Stimulated activated CD4-positive, alpha-beta T cell treated with anti-CD3 and anti-CD28 coated beads, Interleukin-12 subunit alpha, Interleukin-12 subunit beta, amount 100 ng/mL, for 24 hours (primary cell): ENCODE measurements at regions not wholly inside any gene's neighbourhood (a gene's known extent, or its start where the extent isn't known, plus 50 kb on each side); places are given as distances from the start of the nearest gene placed in this dataset.

Experiments
- DNase-seq, 2 experiments: peaks; one replicate each; pipeline ENCODE4 v3.0.0-alpha.2; 2020; ENCODE audit warnings: low read depth in 2 of 2

GRCh38 chr4:98765771-98766170 is 107.4 kb upstream of the TSPAN5 start:
- no peak for DNase-seq

- no peak for DNase-seq
These were observed 99.8 kb upstream of the TSPAN5 start for GRCh38 chr4:98758182-98758581.

- DNase-seq = no peak
These were observed 96.3 kb upstream of the TSPAN5 start for GRCh38 chr4:98754736-98755135.

GRCh38 chr4:98749206-98749605 is 90.8 kb upstream of the TSPAN5 start:
- DNase-seq = no peak

GRCh38 chr4:98748609-98749008 is 90.2 kb upstream of the TSPAN5 start:
- DNase-seq = no peak

GRCh38 chr4:98747393-98748091 is 89.1 kb upstream of the TSPAN5 start:
- no peak for DNase-seq

GRCh38 chr4:98746936-98747335 is 88.5 kb upstream of the TSPAN5 start:
- no peak for DNase-seq

- no peak for DNase-seq
These were observed 88.1 kb upstream of the TSPAN5 start for GRCh38 chr4:98746530-98746929.

- DNase-seq = no peak
These were observed 87.0 kb upstream of the TSPAN5 start for GRCh38 chr4:98745366-98745765.

GRCh38 chr4:98744372-98745150 is 86.2 kb upstream of the TSPAN5 start:
- no peak for DNase-seq

- DNase-seq = no peak
These were observed 83.5 kb upstream of the TSPAN5 start for GRCh38 chr4:98741952-98742351.

GRCh38 chr4:98739751-98740150 is 81.3 kb upstream of the TSPAN5 start:
- DNase-seq = no peak

- DNase-seq = no peak
These were observed 75.2 kb upstream of the TSPAN5 start for GRCh38 chr4:98733601-98734000.

- DNase-seq = no peak
These were observed 70.5 kb upstream of the TSPAN5 start for GRCh38 chr4:98728871-98729270.

GRCh38 chr4:98728433-98728832 is 70.0 kb upstream of the TSPAN5 start:
- no peak for DNase-seq

- DNase-seq = no peak
These were observed 63.6 kb upstream of the TSPAN5 start for GRCh38 chr4:98722000-98722399.

GRCh38 chr4:98720871-98721480 is 62.6 kb upstream of the TSPAN5 start:
- DNase-seq = no peak

- no peak for DNase-seq
These were observed 58.4 kb upstream of the TSPAN5 start for GRCh38 chr4:98716796-98717195.

- no peak for DNase-seq
These were observed 54.2 kb upstream of the TSPAN5 start for GRCh38 chr4:98712607-98713006.

- DNase-seq = no peak
These were observed 53.1 kb upstream of the TSPAN5 start for GRCh38 chr4:98711526-98711925.

GRCh38 chr4:98710831-98711230 is 52.4 kb upstream of the TSPAN5 start:
- DNase-seq = no peak
